ENCODE measurements at regions not wholly inside any gene's neighbourhood (a gene's known extent, or its start where the extent isn't known, plus 50 kb on each side); places are given as distances from the start of the nearest gene placed in this dataset.

GRCh38 chr10:130689743-130690626 lies 553.8 kb downstream of the GLRX3 start:
- H2AK5ac ChIP-seq (ENCODE audit: insufficient read length, low read length) = no peak overlapping the region
- H4K5ac ChIP-seq (ENCODE audit: insufficient read length, low read depth, low read length) = no peak overlapping the region
- no peak overlapping the region for H3T11ph ChIP-seq (ENCODE audit: low read length)
- Mint-ChIP-seq H3K27me3 (ENCODE audit: low read depth) (peaks cover 2% of the 10 kb centered on the region; the same call in 1 of the 2 replicates), H3K9me3 (no peaks in the 10 kb centered on the region), H3K4me1 (no peaks in the 10 kb centered on the region), H3K36me3 (ENCODE audit: insufficient read depth in 1 of 3, low read depth in 3 of 3) (no peaks in the 10 kb centered on the region), H3K4me3 (no peak overlapping the region), H3K27ac (no peak overlapping the region; a peak in 1 of 7 replicates)
- no peak overlapping the region for H4K8ac ChIP-seq (replicated peaks; ENCODE audit: insufficient read length, low read depth, low read length)
- no peak for TF ChIP-seq CTCF (conservative IDR thresholded peaks at IDR 0.05)
- no peaks in the 10 kb centered on the region for H4K20me1 ChIP-seq (ENCODE audit: control insufficient read depth, insufficient read depth, insufficient read length)
- no peaks in the 10 kb centered on the region for H3K4me1 ChIP-seq (ENCODE audit: insufficient read depth, low read length)
- no peak overlapping the region for H2BK12ac ChIP-seq (ENCODE audit: insufficient read length, low read depth, low read length)
- H4K91ac ChIP-seq (ENCODE audit: insufficient read length, low read depth, low read length) = no peak overlapping the region
- no peak for DNase-seq
- H3K9ac ChIP-seq (ENCODE audit: extremely low read depth, insufficient read length, low read length) = no peak overlapping the region
- H3K4ac ChIP-seq (ENCODE audit: low read depth, low read length) = no peak overlapping the region
- H3K4me2 ChIP-seq (ENCODE audit: insufficient read depth, insufficient read length, low read length) = no peak overlapping the region
- H3K79me1 ChIP-seq (ENCODE audit: insufficient read depth, low read depth, low read length, poor library complexity, severe bottlenecking) = no peaks in the 10 kb centered on the region
- no peak overlapping the region for H3K23ac ChIP-seq (ENCODE audit: insufficient read length, low read depth, low read length)
- H3K9me3 ChIP-seq (ENCODE audit: control insufficient read depth, low read depth, low read length) = no peaks in the 10 kb centered on the region
- no peak overlapping the region for H3K14ac ChIP-seq (ENCODE audit: insufficient read depth, low read length)
- H3K27me3 ChIP-seq (ENCODE audit: insufficient read depth, low read length) = no peaks in the 10 kb centered on the region
- H3K18ac ChIP-seq (ENCODE audit: insufficient read length, low read depth, low read length) = no peak overlapping the region
- H3K56ac ChIP-seq (ENCODE audit: insufficient read length, low read depth, low read length) = no peak overlapping the region
- H2BK20ac ChIP-seq (ENCODE audit: low read depth, low read length, poor library complexity, severe bottlenecking) = no peak overlapping the region
- no peak overlapping the region for H2BK120ac ChIP-seq (ENCODE audit: low read depth, low read length, poor library complexity, severe bottlenecking)
- H3K23me2 ChIP-seq (ENCODE audit: insufficient read length, low read depth, low read length, poor library complexity, severe bottlenecking) = no peaks in the 10 kb centered on the region
- no peaks in the 10 kb centered on the region for H3K79me2 ChIP-seq (ENCODE audit: insufficient read depth, low read length)
- WGBS (ENCODE audit: extremely low coverage, insufficient read length, low lambda C conversion rate) = no CpG with 5 or more reads among the region's 15 CpGs
- H3K27ac ChIP-seq (ENCODE audit: insufficient read length, low read depth, low read length) = no peak overlapping the region
- H2BK15ac ChIP-seq (ENCODE audit: low read depth, low read length) = no peak overlapping the region
- H2BK5ac ChIP-seq (ENCODE audit: insufficient read length, low read length) = no peak overlapping the region
- no peak overlapping the region for H2AFZ ChIP-seq (ENCODE audit: low read length)

All from H9 (cell line).